HEK293T (cell line): ENCODE measurements at regions not wholly inside any gene's neighbourhood (a gene's known extent, or its start where the extent isn't known, plus 50 kb on each side); places are given as distances from the start of the nearest gene placed in this dataset.
"Not testable (repeated sequence)": the region's sequence is repeated elsewhere in the genome, so short reads cannot be mapped to it uniquely, and the experiment has no call there.

ENCODE experiments used
- CTCF ChIA-PET: fragments of 350-600 bp; formaldehyde crosslinking; extraction: SDS; loops from one replicate; lab custom pipeline; 2021; ENCODE audit warnings: antibody characterized with exemption, inconsistent platforms; lab: Yijun Ruan, JAX
- POLR2A ChIA-PET: fragments of 350-600 bp; formaldehyde crosslinking; extraction: SDS; loops from one replicate; lab custom pipeline; 2020; ENCODE audit warnings: antibody characterized with exemption, inconsistent platforms; lab: Yijun Ruan, JAX
- DNase-seq: peaks from one replicate; pipeline ENCODE4 v3.0.0; 2012; ENCODE audit warnings: mixed read lengths; ENCODE audit errors: extremely low spot score
- ARNT ChIP-seq: fragments of 450-650 bp; IDR thresholded peaks from 2 replicates; pipeline ENCODE4 v1.6.1; 2017; ENCODE audit warnings: mild to moderate bottlenecking
- BHLHE40 ChIP-seq: fragments of 450-650 bp; IDR thresholded peaks from 2 replicates; pipeline ENCODE4 v1.6.1; 2016; ENCODE audit warnings: mild to moderate bottlenecking, moderate library complexity, borderline replicate concordance
- CTBP1 ChIP-seq: fragments of 450-650 bp; IDR thresholded peaks from 2 replicates; pipeline ENCODE4 v1.6.1; 2016; ENCODE audit warnings: borderline replicate concordance
- ELF4 ChIP-seq: fragments of 450-650 bp; IDR thresholded peaks from 2 replicates; pipeline ENCODE4 v1.6.1; 2017; ENCODE audit warnings: antibody characterized with exemption
- FOXA1 ChIP-seq: fragments of 450-650 bp; IDR thresholded peaks from 2 replicates; pipeline ENCODE4 v1.6.1; 2016; ENCODE audit warnings: mild to moderate bottlenecking
- FOXK2 ChIP-seq: fragments of 450-650 bp; IDR thresholded peaks from 2 replicates; pipeline ENCODE4 v1.6.1; 2016; ENCODE audit warnings: mild to moderate bottlenecking
- FOXM1 ChIP-seq: fragments of 450-650 bp; IDR thresholded peaks from 2 replicates; pipeline ENCODE4 v1.6.1; 2017; ENCODE audit warnings: mild to moderate bottlenecking, borderline replicate concordance
- HDGF ChIP-seq: fragments of 450-650 bp; IDR thresholded peaks from 2 replicates; pipeline ENCODE4 v1.6.1; 2017; ENCODE audit warnings: antibody characterized with exemption, borderline replicate concordance
- L3MBTL2 ChIP-seq: fragments of 450-650 bp; conservative IDR thresholded peaks from 2 replicates; pipeline ENCODE4 v1.6.1; 2016; ENCODE audit warnings: mild to moderate bottlenecking
- LEF1 ChIP-seq: fragments of 450-650 bp; IDR thresholded peaks from 2 replicates; pipeline ENCODE4 v1.6.1; 2017; ENCODE audit warnings: mild to moderate bottlenecking, borderline replicate concordance
- NFRKB ChIP-seq: fragments of 450-650 bp; IDR thresholded peaks from 2 replicates; pipeline ENCODE4 v1.6.1; 2016; ENCODE audit warnings: mild to moderate bottlenecking, moderate library complexity
- PKNOX1 ChIP-seq: fragments of 450-650 bp; IDR thresholded peaks from 2 replicates; pipeline ENCODE4 v1.6.1; 2016
- SP1 ChIP-seq: fragments of 450-650 bp; IDR thresholded peaks from 2 replicates; pipeline ENCODE4 v1.6.1; 2017
- SUZ12 ChIP-seq: fragments of 450-650 bp; IDR thresholded peaks from 2 replicates; pipeline ENCODE4 v1.6.1; 2016; ENCODE audit warnings: mild to moderate bottlenecking
- TARDBP ChIP-seq: fragments of 450-650 bp; IDR thresholded peaks from 2 replicates; pipeline ENCODE4 v1.6.1; 2016
- ZNF384 ChIP-seq: fragments of 450-650 bp; IDR thresholded peaks from 2 replicates; pipeline ENCODE4 v1.6.1; 2016

GRCh38 chr2:187693923-187694322, 139.7 kb upstream of the TFPI start:
- CTCF ChIA-PET = no interaction called here
- TF ChIP-seq L3MBTL2 (no peak), TARDBP (no peak), FOXA1 (no peak), FOXK2 (no peak), SUZ12 (no peak), PKNOX1 (no peak), FOXM1 (no peak), NFRKB (no peak), BHLHE40 (no peak), CTBP1 (no peak), LEF1 (no peak), ZNF384 (no peak), SP1 (no peak), ARNT (no peak), HDGF (no peak), ELF4 (no peak)
- POLR2A ChIA-PET = no interaction called here
- no peak for DNase-seq

DNA sequence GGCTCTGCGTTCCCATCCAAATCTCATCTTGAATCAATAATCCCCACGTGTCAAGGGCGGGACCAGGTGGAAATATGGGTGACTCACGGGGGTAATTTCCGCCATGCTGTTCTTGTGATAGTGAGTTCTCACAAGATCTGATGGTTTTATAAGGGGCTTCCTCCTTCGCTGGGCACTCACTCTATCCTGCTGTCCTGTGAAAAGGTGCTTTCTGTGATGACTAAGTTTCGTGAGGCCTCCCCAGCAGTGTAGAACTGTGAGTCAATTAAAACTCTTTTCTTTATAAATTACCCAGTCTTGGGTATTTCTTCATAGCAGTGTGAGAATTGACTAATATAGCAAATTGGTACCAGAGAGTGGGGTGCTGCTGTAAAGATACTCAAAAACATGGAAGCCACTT, 142.4 kb upstream of the TFPI start:
- DNase-seq, CTCF ChIA-PET, POLR2A ChIA-PET: not testable (repeated sequence)

DNA sequence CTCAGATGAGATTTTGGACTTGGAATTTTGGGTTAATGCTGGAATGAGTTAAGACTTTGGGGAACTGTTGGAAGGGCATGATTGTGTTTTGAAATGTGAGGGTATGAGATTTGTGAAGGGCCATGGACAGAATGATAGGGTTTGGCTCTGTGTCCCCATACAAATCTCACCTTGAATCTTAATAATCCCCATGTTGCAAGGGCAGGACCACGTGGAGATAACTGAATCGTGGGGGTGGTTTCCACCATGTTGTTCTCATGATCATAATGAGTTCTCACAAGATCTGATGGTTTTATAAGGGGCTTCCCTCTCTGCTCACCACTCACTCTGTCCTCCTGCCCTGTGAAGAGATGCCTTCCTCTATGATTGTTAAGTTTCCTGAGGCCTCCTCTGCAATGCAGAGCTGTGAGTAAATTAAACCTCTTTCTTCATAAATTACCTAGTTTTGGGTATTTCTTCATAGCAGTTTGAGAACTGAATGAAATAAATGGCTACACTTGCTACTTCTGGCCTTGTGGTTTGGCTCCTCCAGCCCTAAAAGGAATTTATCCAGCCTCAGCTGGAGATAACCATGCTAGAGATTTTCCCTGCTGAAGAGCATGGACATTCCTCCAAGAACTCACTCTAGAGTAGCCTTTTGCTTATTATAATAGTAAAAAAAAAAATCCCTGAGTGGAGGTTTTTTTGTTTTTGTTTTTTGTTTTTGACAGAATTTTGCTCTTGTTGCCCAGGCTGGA, 144.3 kb upstream of the TFPI start:
- ChIA-PET POLR2A (no interaction called here), CTCF (no interaction called here)
- no peak for DNase-seq
- TF ChIP-seq ZNF384 (no peak), SP1 (no peak), NFRKB (no peak), FOXM1 (no peak), PKNOX1 (no peak), ARNT (no peak), L3MBTL2 (no peak), FOXA1 (no peak)

- ChIA-PET POLR2A (no interaction called here), CTCF (no interaction called here)
- no peak for DNase-seq
- no peak for TF ChIP-seq FOXK2
- no peak for TF ChIP-seq SP1
- no peak for TF ChIP-seq FOXA1
- no peak for TF ChIP-seq ZNF384
- no peak for TF ChIP-seq PKNOX1
- TF ChIP-seq L3MBTL2 = no peak
- no peak for TF ChIP-seq BHLHE40
- TF ChIP-seq LEF1 = no peak
- TF ChIP-seq HDGF = no peak
- no peak for TF ChIP-seq FOXM1
- no peak for TF ChIP-seq TARDBP
- no peak for TF ChIP-seq CTBP1
- no peak for TF ChIP-seq NFRKB
- TF ChIP-seq SUZ12 = no peak
- no peak for TF ChIP-seq ARNT
- no peak for TF ChIP-seq ELF4
Observed at GRCh38 chr2:187702157-187702556, 147.9 kb upstream of the TFPI start.

DNA sequence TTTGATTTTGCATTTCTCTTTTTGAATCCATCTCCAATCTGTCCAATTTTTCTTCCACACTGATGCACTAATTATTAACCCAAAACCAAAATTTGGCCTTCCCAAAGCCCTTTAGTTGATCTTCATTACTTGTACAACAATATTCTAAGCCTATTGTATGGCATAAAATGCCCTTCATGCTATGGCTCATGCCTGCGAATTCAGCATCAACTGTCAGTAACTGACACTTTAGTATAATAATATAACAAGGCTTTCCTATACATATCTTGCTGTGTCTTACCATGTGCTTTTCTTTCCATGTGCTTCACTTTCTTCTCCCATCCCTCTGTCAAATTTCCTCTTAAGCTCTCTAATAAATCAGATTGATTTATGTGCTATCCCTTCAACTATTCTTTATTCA, 154.0 kb upstream of the TFPI start:
- no peak for DNase-seq
- no peak for TF ChIP-seq LEF1
- no peak for TF ChIP-seq SUZ12
- no peak for TF ChIP-seq HDGF
- no peak for TF ChIP-seq NFRKB
- no peak for TF ChIP-seq L3MBTL2
- no peak for TF ChIP-seq FOXK2
- TF ChIP-seq ZNF384 = no peak
- TF ChIP-seq FOXM1 = no peak
- no peak for TF ChIP-seq CTBP1
- TF ChIP-seq PKNOX1 = no peak
- TF ChIP-seq SP1 = no peak
- no peak for TF ChIP-seq ARNT
- TF ChIP-seq BHLHE40 = no peak
- no peak for TF ChIP-seq TARDBP
- no peak for TF ChIP-seq FOXA1
- no peak for TF ChIP-seq ELF4
- POLR2A ChIA-PET = no interaction called here
- CTCF ChIA-PET = no interaction called here

DNA sequence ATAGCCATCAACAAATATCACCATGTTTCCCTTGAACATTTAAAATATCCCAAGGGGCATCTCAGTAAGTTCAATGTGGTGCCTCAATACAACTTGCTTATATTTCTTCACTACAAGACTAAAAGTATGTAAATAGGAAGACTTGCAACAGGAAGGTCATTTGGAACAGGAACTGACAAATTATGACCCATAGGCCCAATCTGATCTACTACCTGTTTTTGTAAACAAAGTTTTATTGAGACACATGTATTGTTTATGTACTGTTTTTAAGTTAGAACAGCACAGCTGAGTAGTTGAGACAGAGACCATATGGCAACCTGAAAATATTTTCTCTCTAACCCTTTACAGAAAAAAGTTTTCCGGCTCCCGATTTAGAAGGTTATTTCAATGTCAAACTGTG, 154.8 kb upstream of the TFPI start:
- POLR2A ChIA-PET = no interaction called here
- DNase-seq = no peak
- CTCF ChIA-PET = no interaction called here
- no peak for TF ChIP-seq NFRKB
- no peak for TF ChIP-seq CTBP1
